ENCODE measurements at regions not wholly inside any gene's neighbourhood (a gene's known extent, or its start where the extent isn't known, plus 50 kb on each side); places are given as distances from the start of the nearest gene placed in this dataset.

GRCh38 chr18:65464361-65464760 lies 286.5 kb upstream of the CDH7 start:
- no peak for DNase-seq
- Histone ChIP-seq H3K9me3 (ENCODE audit: control insufficient read depth, low read length) (no peaks in the 10 kb centered on the region), H3K4me1 (ENCODE audit: control insufficient read depth, insufficient read depth, low read length) (no peaks in the 10 kb centered on the region), H3K27ac (ENCODE audit: low read length) (no peak overlapping the region), H3K27me3 (ENCODE audit: control insufficient read depth, insufficient read depth) (no peaks in the 10 kb centered on the region), H3K4me3 (ENCODE audit: low read length) (no peak overlapping the region)
- WGBS, result 46% methylated on average over 1 of the region's 1 CpG
- intact Hi-C loops (cut with DNase I), result no loop called here
- ATAC-seq, result no peak

GRCh38 chr18:65459741-65460140 lies 291.1 kb upstream of the CDH7 start:
- Histone ChIP-seq H3K27me3 (ENCODE audit: control insufficient read depth, insufficient read depth) (no peaks in the 10 kb centered on the region), H3K9me3 (ENCODE audit: control insufficient read depth, low read length) (no peaks in the 10 kb centered on the region), H3K4me1 (ENCODE audit: control insufficient read depth, insufficient read depth, low read length) (no peaks in the 10 kb centered on the region), H3K4me3 (ENCODE audit: low read length) (no peak overlapping the region), H3K27ac (ENCODE audit: low read length) (no peak overlapping the region)
- intact Hi-C loops (cut with DNase I), result no loop called here
- no peak for DNase-seq
- ATAC-seq, result no peak
- WGBS, result 87% methylated on average over 3 of the region's 3 CpGs

GRCh38 chr18:65458871-65459270 lies 291.9 kb upstream of the CDH7 start:
- H3K4me3 ChIP-seq (ENCODE audit: low read length), result no peak overlapping the region
- DNase-seq (no peak), ATAC-seq (no peak)
- intact Hi-C loops (cut with DNase I), result no loop called here
- 11% methylated on average over 1 of the region's 1 CpG for WGBS
- no peak overlapping the region for H3K27ac ChIP-seq (ENCODE audit: low read length)
- H3K27me3 ChIP-seq (ENCODE audit: control insufficient read depth, insufficient read depth), result no peaks in the 10 kb centered on the region
- H3K4me1 ChIP-seq (ENCODE audit: control insufficient read depth, insufficient read depth, low read length), result no peaks in the 10 kb centered on the region
- H3K9me3 ChIP-seq (ENCODE audit: control insufficient read depth, low read length), result no peaks in the 10 kb centered on the region

GRCh38 chr18:65439188-65439587 lies 311.6 kb upstream of the CDH7 start:
- Histone ChIP-seq H3K4me3 (ENCODE audit: low read length) (no peak overlapping the region), H3K9me3 (ENCODE audit: control insufficient read depth, low read length) (no peaks in the 10 kb centered on the region), H3K4me1 (ENCODE audit: control insufficient read depth, insufficient read depth, low read length) (no peaks in the 10 kb centered on the region), H3K27me3 (ENCODE audit: control insufficient read depth, insufficient read depth) (no peaks in the 10 kb centered on the region), H3K27ac (ENCODE audit: low read length) (no peak overlapping the region)
- no peak for DNase-seq
- ATAC-seq, result no peak
- WGBS, result 54% methylated on average over 3 of the region's 3 CpGs
- intact Hi-C loops (cut with DNase I), result no loop called here

- Histone ChIP-seq H3K4me3 (ENCODE audit: low read length) (no peak overlapping the region), H3K27me3 (ENCODE audit: control insufficient read depth, insufficient read depth) (no peaks in the 10 kb centered on the region), H3K27ac (ENCODE audit: low read length) (no peak overlapping the region), H3K4me1 (ENCODE audit: control insufficient read depth, insufficient read depth, low read length) (no peaks in the 10 kb centered on the region), H3K9me3 (ENCODE audit: control insufficient read depth, low read length) (no peaks in the 10 kb centered on the region)
- intact Hi-C loops (cut with DNase I), result no loop called here
- no peak for ATAC-seq
- 91% methylated on average over 4 of the region's 4 CpGs for WGBS
- peak in 1 of 3 donors; percentile 28 for DNase-seq
Observed at GRCh38 chr18:65436430-65436829, 314.4 kb upstream of the CDH7 start.

GRCh38 chr18:65435534-65435933 lies 315.3 kb upstream of the CDH7 start:
- DNase-seq, result no peak
- 87% methylated on average over 2 of the region's 2 CpGs for WGBS
- H3K4me3 ChIP-seq (ENCODE audit: low read length), result no peak overlapping the region

GRCh38 chr18:65429601-65430000 lies 321.2 kb upstream of the CDH7 start:
- intact Hi-C loops (cut with DNase I), result no loop called here
- Histone ChIP-seq H3K27me3 (ENCODE audit: control insufficient read depth, insufficient read depth) (no peaks in the 10 kb centered on the region), H3K4me1 (ENCODE audit: control insufficient read depth, insufficient read depth, low read length) (no peaks in the 10 kb centered on the region), H3K9me3 (ENCODE audit: control insufficient read depth, low read length) (no peaks in the 10 kb centered on the region), H3K27ac (ENCODE audit: low read length) (no peak overlapping the region), H3K4me3 (ENCODE audit: low read length) (no peak overlapping the region)
- ATAC-seq (no peak), DNase-seq (no peak)
- 78% methylated on average over 4 of the region's 4 CpGs for WGBS

More at GRCh38 chr18:65435534-65435933, 315.3 kb upstream of the CDH7 start:
- no peaks in the 10 kb centered on the region for H3K9me3 ChIP-seq (ENCODE audit: control insufficient read depth, low read length)
- no peak for ATAC-seq
- intact Hi-C loops (cut with DNase I), result no loop called here
- H3K4me1 ChIP-seq (ENCODE audit: control insufficient read depth, insufficient read depth, low read length), result no peaks in the 10 kb centered on the region
- no peak overlapping the region for H3K27ac ChIP-seq (ENCODE audit: low read length)
- no peaks in the 10 kb centered on the region for H3K27me3 ChIP-seq (ENCODE audit: control insufficient read depth, insufficient read depth)

- Histone ChIP-seq H3K4me3 (ENCODE audit: low read length) (no peak overlapping the region), H3K27ac (ENCODE audit: low read length) (no peak overlapping the region), H3K27me3 (ENCODE audit: control insufficient read depth, insufficient read depth) (no peaks in the 10 kb centered on the region), H3K9me3 (ENCODE audit: control insufficient read depth, low read length) (no peaks in the 10 kb centered on the region), H3K4me1 (ENCODE audit: control insufficient read depth, insufficient read depth, low read length) (no peaks in the 10 kb centered on the region)
- intact Hi-C loops (cut with DNase I), result no loop called here
- 64% methylated on average over 3 of the region's 3 CpGs for WGBS
- DNase-seq (no peak), ATAC-seq (no peak)
Observed at GRCh38 chr18:65425366-65425765, 325.4 kb upstream of the CDH7 start.

- ATAC-seq (no peak), DNase-seq (no peak)
- H3K9me3 ChIP-seq (ENCODE audit: control insufficient read depth, low read length), result no peaks in the 10 kb centered on the region
- 41% methylated on average over 4 of the region's 4 CpGs for WGBS
- intact Hi-C loops (cut with DNase I), result no loop called here
- no peak overlapping the region for H3K27ac ChIP-seq (ENCODE audit: low read length)
- no peak overlapping the region for H3K4me3 ChIP-seq (ENCODE audit: low read length)
- no peaks in the 10 kb centered on the region for H3K4me1 ChIP-seq (ENCODE audit: control insufficient read depth, insufficient read depth, low read length)
- no peaks in the 10 kb centered on the region for H3K27me3 ChIP-seq (ENCODE audit: control insufficient read depth, insufficient read depth)
Observed at GRCh38 chr18:65423776-65424175, 327.0 kb upstream of the CDH7 start.

GRCh38 chr18:65422544-65423136 lies 328.2 kb upstream of the CDH7 start:
- H3K4me1 ChIP-seq (ENCODE audit: control insufficient read depth, insufficient read depth, low read length), result no peaks in the 10 kb centered on the region
- WGBS, result 34% methylated on average over 2 of the region's 2 CpGs
- H3K4me3 ChIP-seq (ENCODE audit: low read length), result no peak overlapping the region
- no peak overlapping the region for H3K27ac ChIP-seq (ENCODE audit: low read length)
- H3K27me3 ChIP-seq (ENCODE audit: control insufficient read depth, insufficient read depth), result no peaks in the 10 kb centered on the region
- intact Hi-C loops (cut with DNase I), result no loop called here
- ATAC-seq (peak; percentile 51 to 93), DNase-seq (peak; percentile 27 to 71 (median 54))
- H3K9me3 ChIP-seq (ENCODE audit: control insufficient read depth, low read length), result no peaks in the 10 kb centered on the region

GRCh38 chr18:65415098-65415497 lies 335.7 kb upstream of the CDH7 start:
- ATAC-seq (no peak), DNase-seq (no peak)
- no peaks in the 10 kb centered on the region for H3K9me3 ChIP-seq (ENCODE audit: control insufficient read depth, low read length)
- no peak overlapping the region for H3K27ac ChIP-seq (ENCODE audit: low read length)
- no peaks in the 10 kb centered on the region for H3K4me1 ChIP-seq (ENCODE audit: control insufficient read depth, insufficient read depth, low read length)
- H3K27me3 ChIP-seq (ENCODE audit: control insufficient read depth, insufficient read depth), result no peaks in the 10 kb centered on the region
- H3K4me3 ChIP-seq (ENCODE audit: low read length), result no peak overlapping the region
- intact Hi-C loops (cut with DNase I), result no loop called here

- Histone ChIP-seq H3K4me3 (ENCODE audit: low read length) (no peak overlapping the region), H3K27ac (ENCODE audit: low read length) (no peak overlapping the region), H3K4me1 (ENCODE audit: control insufficient read depth, insufficient read depth, low read length) (no peaks in the 10 kb centered on the region), H3K9me3 (ENCODE audit: control insufficient read depth, low read length) (no peaks in the 10 kb centered on the region), H3K27me3 (ENCODE audit: control insufficient read depth, insufficient read depth) (no peaks in the 10 kb centered on the region)
- WGBS, result 71% methylated on average over 1 of the region's 1 CpG
- DNase-seq (no peak), ATAC-seq (no peak)
- intact Hi-C loops (cut with DNase I), result no loop called here
Observed at GRCh38 chr18:65414501-65414900, 336.3 kb upstream of the CDH7 start.

Measured in right cardiac atrium (tissue), 5 donors.